ENCODE measurements at regions not wholly inside any gene's neighbourhood (a gene's known extent, or its start where the extent isn't known, plus 50 kb on each side); places are given as distances from the start of the nearest gene placed in this dataset.

DNA sequence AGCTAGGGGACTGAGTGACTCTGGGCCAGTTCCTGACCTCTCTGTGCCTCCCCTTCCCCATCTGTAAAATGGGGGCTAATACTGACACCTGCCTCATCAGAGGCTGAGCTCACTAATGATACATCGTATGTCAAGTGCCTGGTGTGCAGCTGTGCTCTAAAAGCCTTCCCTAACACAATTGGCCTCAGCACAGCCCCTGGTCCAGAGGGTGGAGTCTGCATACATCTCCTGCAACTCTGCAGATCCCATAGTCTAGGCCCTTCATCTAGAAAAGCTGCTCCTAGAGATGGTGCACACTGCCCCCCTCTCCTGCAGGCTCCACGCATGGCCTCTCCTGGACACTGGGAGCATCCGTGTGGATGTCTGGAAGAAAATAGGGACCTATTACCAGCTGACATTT, 255.0 kb downstream of the RPS24 start:
- Mint-ChIP-seq H3K27ac (no peak overlapping the region), H3K9me3 (ENCODE audit: insufficient read depth) (no peaks in the 10 kb centered on the region), H3K4me3 (no peak overlapping the region), H3K27me3 (peaks cover 4% of the 10 kb centered on the region), H3K4me1 (peaks cover 7% of the 10 kb centered on the region)
- no peak for ATAC-seq (ENCODE audit: low read depth)
- Histone ChIP-seq H3K27ac (ENCODE audit: low read length in 2 of 2) (no peak overlapping the region), H3K9me3 (ENCODE audit: control extremely low read depth in 1 of 3, control insufficient read depth in 2 of 3, insufficient read depth in 1 of 3, low read length in 2 of 3) (no peaks in the 10 kb centered on the region), H3K9ac (ENCODE audit: low read length) (no peak overlapping the region), H4K20me1 (ENCODE audit: control insufficient read depth, insufficient read depth, low read length, poor library complexity, severe bottlenecking) (no peaks in the 10 kb centered on the region), H3K4me1 (ENCODE audit: control insufficient read depth in 2 of 2, insufficient read depth in 2 of 2, low read length in 2 of 2) (peaks cover 5 to 10% of the 10 kb centered on the region in 2 donors), H2AFZ (ENCODE audit: insufficient read depth, low read depth, low read length, poor library complexity, severe bottlenecking) (no peak overlapping the region), H3K4me2 (replicated peaks; ENCODE audit: low read depth, low read length, poor library complexity, severe bottlenecking) (no peak overlapping the region), H3K4me3 (ENCODE audit: control extremely low read depth in 1 of 5, extremely low read depth in 1 of 5, insufficient read depth in 1 of 5, low read depth in 2 of 5, low read length in 4 of 5) (no peak overlapping the region), H3K27me3 (replicated peaks in 1 of 4; ENCODE audit: control extremely low read depth in 1 of 4, control insufficient read depth in 3 of 4, insufficient read depth in 4 of 4, low read length in 3 of 4) (no peaks in the 10 kb centered on the region), H3K36me3 (replicated peaks in 1 of 2; ENCODE audit: control extremely low read depth in 1 of 2, control insufficient read depth in 1 of 2, extremely low read depth in 1 of 2, insufficient read depth in 2 of 2, low read length in 1 of 2) (no peaks in the 10 kb centered on the region), H3K79me2 (ENCODE audit: control insufficient read depth, insufficient read depth, low read length) (no peaks in the 10 kb centered on the region)
- CTCF ChIA-PET, result no interaction called here
- intact Hi-C loops (cut with micrococcal nuclease), result no loop called here
- 91% methylated on average over 3 of the region's 3 CpGs for whole genome bisulfite sequencing (ENCODE audit: insufficient coverage)
- TF ChIP-seq, protein P1, sequence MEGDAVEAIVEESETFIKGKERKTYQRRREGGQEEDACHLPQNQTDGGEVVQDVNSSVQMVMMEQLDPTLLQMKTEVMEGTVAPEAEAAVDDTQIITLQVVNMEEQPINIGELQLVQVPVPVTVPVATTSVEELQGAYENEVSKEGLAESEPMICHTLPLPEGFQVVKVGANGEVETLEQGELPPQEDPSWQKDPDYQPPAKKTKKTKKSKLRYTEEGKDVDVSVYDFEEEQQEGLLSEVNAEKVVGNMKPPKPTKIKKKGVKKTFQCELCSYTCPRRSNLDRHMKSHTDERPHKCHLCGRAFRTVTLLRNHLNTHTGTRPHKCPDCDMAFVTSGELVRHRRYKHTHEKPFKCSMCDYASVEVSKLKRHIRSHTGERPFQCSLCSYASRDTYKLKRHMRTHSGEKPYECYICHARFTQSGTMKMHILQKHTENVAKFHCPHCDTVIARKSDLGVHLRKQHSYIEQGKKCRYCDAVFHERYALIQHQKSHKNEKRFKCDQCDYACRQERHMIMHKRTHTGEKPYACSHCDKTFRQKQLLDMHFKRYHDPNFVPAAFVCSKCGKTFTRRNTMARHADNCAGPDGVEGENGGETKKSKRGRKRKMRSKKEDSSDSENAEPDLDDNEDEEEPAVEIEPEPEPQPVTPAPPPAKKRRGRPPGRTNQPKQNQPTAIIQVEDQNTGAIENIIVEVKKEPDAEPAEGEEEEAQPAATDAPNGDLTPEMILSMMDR (IDR thresholded peaks at IDR 0.05), result no peak
- TF ChIP-seq EZH2 (IDR thresholded peaks at IDR 0.05; ENCODE audit: borderline replicate concordance, insufficient read depth, low read depth, low read length, poor library complexity, severe bottlenecking), result no peak
- POLR2A ChIA-PET, result no interaction called here
- no peak for DNase-seq

DNA sequence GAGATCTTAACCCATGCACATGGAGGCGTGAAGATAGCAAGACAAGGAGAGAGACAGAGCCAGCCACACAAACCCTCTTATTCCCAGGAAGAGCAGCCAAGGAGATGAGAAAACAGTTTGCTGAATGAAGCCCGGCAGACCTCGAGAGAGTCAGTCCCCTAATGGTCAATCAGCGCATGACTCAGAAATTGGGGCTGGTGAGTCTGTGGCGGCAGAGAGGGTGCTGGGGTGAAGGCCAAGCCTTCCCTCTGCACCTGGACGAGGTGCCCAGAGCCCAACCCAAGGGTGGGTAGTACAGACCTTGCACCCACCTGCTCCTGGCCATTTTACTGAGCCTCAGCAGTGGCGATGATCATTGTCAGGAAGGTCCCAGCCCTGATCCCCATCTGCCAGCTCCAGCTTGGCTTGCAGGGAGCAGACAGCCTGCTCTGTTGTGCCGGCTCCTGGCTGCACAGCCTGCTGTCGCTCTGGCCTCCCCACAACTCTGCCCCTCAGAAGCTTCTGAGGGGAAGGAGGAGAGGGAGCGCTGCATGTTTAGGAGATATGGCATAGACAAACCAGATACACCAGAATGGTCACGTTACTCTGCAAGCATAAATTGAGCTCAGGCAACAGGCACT, 256.6 kb downstream of the RPS24 start:
- no peaks in the 10 kb centered on the region for H3K79me2 ChIP-seq (ENCODE audit: control insufficient read depth, insufficient read depth, low read length)
- DNase-seq (no peak), ATAC-seq (ENCODE audit: low read depth) (no peak)
- H3K27ac ChIP-seq (ENCODE audit: low read length in 2 of 2), result no peak overlapping the region
- Mint-ChIP-seq H3K4me1 (peaks cover 7% of the 10 kb centered on the region), H3K4me3 (no peak overlapping the region), H3K9me3 (ENCODE audit: insufficient read depth) (no peaks in the 10 kb centered on the region), H3K27ac (no peak overlapping the region), H3K27me3 (peaks cover 2% of the 10 kb centered on the region)
- 93% methylated on average over 7 of the region's 11 CpGs for WGBS (ENCODE audit: insufficient coverage)
- H4K20me1 ChIP-seq (ENCODE audit: control insufficient read depth, insufficient read depth, low read length, poor library complexity, severe bottlenecking), result no peaks in the 10 kb centered on the region
- peaks cover 5 to 10% of the 10 kb centered on the region in 2 donors for H3K4me1 ChIP-seq (ENCODE audit: control insufficient read depth in 2 of 2, insufficient read depth in 2 of 2, low read length in 2 of 2)
- no peak overlapping the region for H3K9ac ChIP-seq (ENCODE audit: low read length)
- no peak for TF ChIP-seq EZH2 (IDR thresholded peaks at IDR 0.05; ENCODE audit: borderline replicate concordance, insufficient read depth, low read depth, low read length, poor library complexity, severe bottlenecking)
- TF ChIP-seq, protein P1 (IDR thresholded peaks at IDR 0.05), result no peak
- no peak overlapping the region for H3K4me2 ChIP-seq (replicated peaks; ENCODE audit: low read depth, low read length, poor library complexity, severe bottlenecking)
- CTCF ChIA-PET, result no interaction called here
- H3K9me3 ChIP-seq (ENCODE audit: control extremely low read depth in 1 of 3, control insufficient read depth in 2 of 3, insufficient read depth in 1 of 3, low read length in 2 of 3), result no peaks in the 10 kb centered on the region
- POLR2A ChIA-PET, result no interaction called here
- H3K4me3 ChIP-seq (ENCODE audit: control extremely low read depth in 1 of 5, extremely low read depth in 1 of 5, insufficient read depth in 1 of 5, low read depth in 2 of 5, low read length in 4 of 5), result no peak overlapping the region
- H3K27me3 ChIP-seq (replicated peaks in 1 of 4; ENCODE audit: control extremely low read depth in 1 of 4, control insufficient read depth in 3 of 4, insufficient read depth in 4 of 4, low read length in 3 of 4), result no peaks in the 10 kb centered on the region
- H2AFZ ChIP-seq (ENCODE audit: insufficient read depth, low read depth, low read length, poor library complexity, severe bottlenecking), result no peak overlapping the region
- intact Hi-C loops (cut with micrococcal nuclease), result no loop called here
- no peaks in the 10 kb centered on the region for H3K36me3 ChIP-seq (replicated peaks in 1 of 2; ENCODE audit: control extremely low read depth in 1 of 2, control insufficient read depth in 1 of 2, extremely low read depth in 1 of 2, insufficient read depth in 2 of 2, low read length in 1 of 2)
